ENCODE measurements at regions not wholly inside any gene's neighbourhood (a gene's known extent, or its start where the extent isn't known, plus 50 kb on each side); places are given as distances from the start of the nearest gene placed in this dataset.

DNA sequence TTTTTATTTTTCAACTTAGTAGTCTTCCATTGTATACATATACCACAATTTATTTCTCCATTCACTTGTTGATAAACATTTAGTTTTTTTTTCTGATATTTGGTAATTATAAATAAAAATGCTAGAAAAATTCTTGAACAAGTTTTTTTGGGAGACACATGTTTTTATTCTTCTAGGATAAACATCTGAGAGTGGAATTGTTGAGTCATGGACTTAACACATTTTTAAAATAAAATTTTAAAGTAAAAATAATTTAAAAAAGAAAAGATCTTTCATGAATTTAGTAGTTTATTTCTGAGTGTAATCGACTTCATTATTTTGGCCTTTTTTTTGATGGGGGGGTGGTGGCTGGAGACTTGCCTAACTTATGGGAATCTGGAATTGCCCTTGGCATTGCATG, 391.1 kb downstream of the KCNJ2 start:
- ATAC-seq (ENCODE audit: low FRiP score) (no peak), DNase-seq (no peak)
- Histone ChIP-seq H3K27ac (ENCODE audit: low read depth in 1 of 2, low read length in 2 of 2) (no peak overlapping the region), H3K9me3 (ENCODE audit: control insufficient read depth, low read length) (no peaks in the 10 kb centered on the region), H3K36me3 (ENCODE audit: control insufficient read depth in 1 of 2, insufficient read depth in 2 of 2, low read length in 1 of 2) (no peaks in the 10 kb centered on the region), H3K27me3 (ENCODE audit: control insufficient read depth in 1 of 2, insufficient read depth in 2 of 2, low read length in 1 of 2) (no peaks in the 10 kb centered on the region), H3K4me1 (ENCODE audit: control insufficient read depth in 1 of 2, insufficient read depth in 2 of 2, low read length in 2 of 2) (no peaks in the 10 kb centered on the region), H3K4me3 (ENCODE audit: low read length in 2 of 2) (no peak overlapping the region)
- intact Hi-C loops (cut with DNase I): no loop called here
- WGBS, 2 donors: 73 to 74% methylated on average over 1 of the region's 1 CpG

DNA sequence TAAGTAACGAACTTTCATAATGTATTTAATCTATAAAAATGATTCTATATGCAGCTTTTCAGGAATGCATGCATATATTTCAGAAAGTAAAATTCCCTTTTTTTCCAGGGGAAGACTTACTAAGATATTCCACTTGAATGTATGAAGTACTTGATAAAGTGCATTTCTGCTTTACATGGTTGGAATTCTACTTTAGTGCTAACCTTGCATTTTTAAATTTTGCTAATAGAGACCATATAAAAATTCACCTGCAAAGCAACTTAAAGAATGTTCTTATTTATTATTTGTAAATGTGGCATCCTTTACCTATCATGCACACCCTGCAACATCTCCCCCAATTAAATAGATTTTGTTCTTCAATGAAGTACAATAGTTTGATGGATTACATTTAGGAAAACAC, 392.8 kb downstream of the KCNJ2 start:
- intact Hi-C loops (cut with DNase I): no loop called here
- no peak overlapping the region for H3K4me3 ChIP-seq (ENCODE audit: low read length in 2 of 2)

DNA sequence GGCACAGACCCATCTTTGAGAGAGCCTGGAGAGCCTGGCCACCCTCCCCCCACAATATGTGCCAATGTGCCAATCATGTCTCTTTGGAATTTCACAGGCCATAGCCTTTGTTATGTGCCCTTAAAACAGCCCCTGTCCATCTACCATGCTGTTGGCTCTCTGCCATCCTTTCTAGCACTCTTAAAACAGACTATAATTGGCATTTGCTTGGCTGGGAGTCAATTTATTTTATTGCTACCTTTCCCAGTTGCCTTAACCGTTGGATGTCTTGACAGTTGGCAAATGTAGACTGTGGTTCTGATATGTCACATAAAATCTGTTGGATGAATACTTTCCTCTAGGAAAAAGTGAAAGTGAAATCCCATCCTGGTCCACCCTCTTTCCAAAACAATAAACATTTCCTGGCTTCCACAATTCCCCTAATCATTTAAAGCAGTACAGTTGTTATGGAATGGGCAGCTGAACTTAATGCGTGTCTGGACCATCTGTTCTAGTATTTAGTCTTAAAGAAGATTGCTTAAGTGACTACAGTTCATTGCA, 394.0 kb downstream of the KCNJ2 start:
- no peak for ATAC-seq (ENCODE audit: low FRiP score)
- no peaks in the 10 kb centered on the region for H3K4me1 ChIP-seq (ENCODE audit: control insufficient read depth in 1 of 2, insufficient read depth in 2 of 2, low read length in 2 of 2)
- H3K27me3 ChIP-seq (ENCODE audit: control insufficient read depth in 1 of 2, insufficient read depth in 2 of 2, low read length in 1 of 2): no peaks in the 10 kb centered on the region
- no peak for DNase-seq
- H3K27ac ChIP-seq (ENCODE audit: low read depth in 1 of 2, low read length in 2 of 2): no peak overlapping the region
- H3K9me3 ChIP-seq (ENCODE audit: control insufficient read depth, low read length): no peaks in the 10 kb centered on the region
- WGBS, 2 donors: 11 to 15% methylated on average over 2 of the region's 2 CpGs
- H3K4me3 ChIP-seq (ENCODE audit: low read length in 2 of 2): no peak overlapping the region
- no peaks in the 10 kb centered on the region for H3K36me3 ChIP-seq (ENCODE audit: control insufficient read depth in 1 of 2, insufficient read depth in 2 of 2, low read length in 1 of 2)
- intact Hi-C loops (cut with DNase I): no loop called here

More for the DNA sequence above, 392.8 kb downstream of the KCNJ2 start:
- Histone ChIP-seq H3K9me3 (ENCODE audit: control insufficient read depth, low read length) (no peaks in the 10 kb centered on the region), H3K4me1 (ENCODE audit: control insufficient read depth in 1 of 2, insufficient read depth in 2 of 2, low read length in 2 of 2) (no peaks in the 10 kb centered on the region), H3K27ac (ENCODE audit: low read depth in 1 of 2, low read length in 2 of 2) (no peak overlapping the region), H3K27me3 (ENCODE audit: control insufficient read depth in 1 of 2, insufficient read depth in 2 of 2, low read length in 1 of 2) (no peaks in the 10 kb centered on the region), H3K36me3 (ENCODE audit: control insufficient read depth in 1 of 2, insufficient read depth in 2 of 2, low read length in 1 of 2) (no peaks in the 10 kb centered on the region)
- ATAC-seq (ENCODE audit: low FRiP score) (no peak), DNase-seq (no peak)
- 81 to 88% methylated on average over 1 of the region's 1 CpG for WGBS, 2 donors

DNA sequence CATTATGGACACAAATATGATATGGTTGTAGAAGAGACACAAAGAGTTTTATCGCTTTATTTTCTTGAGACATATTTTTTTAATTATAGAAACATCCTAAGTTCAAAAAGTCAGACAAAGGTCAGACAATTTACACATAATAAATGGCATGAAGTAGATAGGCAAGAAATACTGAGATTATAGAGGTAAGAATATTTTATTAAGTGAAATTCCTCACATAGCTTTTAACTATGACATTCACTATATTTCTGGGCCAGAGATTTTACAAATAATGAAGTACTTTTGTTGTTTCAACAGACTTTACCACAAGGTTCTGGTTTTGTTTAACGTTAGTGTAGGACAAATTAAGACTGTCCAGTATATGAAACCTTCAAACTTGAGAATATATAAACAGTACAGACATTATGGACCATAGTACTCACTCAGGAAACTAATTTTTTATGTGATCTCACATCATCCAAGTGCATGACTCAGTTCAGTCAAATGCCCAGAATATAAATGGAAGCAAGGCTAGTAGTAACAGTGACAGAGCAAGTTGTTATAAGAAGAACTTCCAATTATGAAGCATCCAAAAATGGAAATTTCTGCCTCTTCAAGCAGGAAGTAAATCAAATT, 394.8 kb downstream of the KCNJ2 start:
- intact Hi-C loops (cut with DNase I): no loop called here
- H3K27ac ChIP-seq (ENCODE audit: low read depth in 1 of 2, low read length in 2 of 2): no peak overlapping the region
- H3K4me1 ChIP-seq (ENCODE audit: control insufficient read depth in 1 of 2, insufficient read depth in 2 of 2, low read length in 2 of 2): no peaks in the 10 kb centered on the region
- no peak for DNase-seq
- H3K9me3 ChIP-seq (ENCODE audit: control insufficient read depth, low read length): no peaks in the 10 kb centered on the region
- 18 to 23% methylated on average over 2 of the region's 2 CpGs for WGBS, 2 donors
- H3K4me3 ChIP-seq (ENCODE audit: low read length in 2 of 2): no peak overlapping the region
- no peaks in the 10 kb centered on the region for H3K27me3 ChIP-seq (ENCODE audit: control insufficient read depth in 1 of 2, insufficient read depth in 2 of 2, low read length in 1 of 2)
- H3K36me3 ChIP-seq (ENCODE audit: control insufficient read depth in 1 of 2, insufficient read depth in 2 of 2, low read length in 1 of 2): no peaks in the 10 kb centered on the region
- no peak for ATAC-seq (ENCODE audit: low FRiP score)

DNA sequence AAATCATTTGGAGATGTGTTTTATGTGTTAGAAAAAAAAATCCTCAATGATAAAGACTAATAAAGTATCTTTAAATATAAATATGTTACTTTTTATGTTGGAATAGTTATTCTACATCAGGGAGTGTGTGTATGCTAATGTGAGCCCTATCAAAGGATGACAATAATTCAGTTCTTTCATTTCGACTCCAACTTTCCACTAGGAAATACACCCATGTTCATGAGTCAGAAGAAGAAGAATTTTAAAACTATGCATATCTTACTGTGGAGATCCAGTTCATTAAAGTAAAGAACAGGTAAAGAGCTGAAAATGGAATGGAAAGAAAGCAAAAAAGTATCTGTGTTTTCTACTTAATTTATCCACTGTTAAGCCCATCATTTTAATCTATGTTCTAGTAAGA, 399.8 kb downstream of the KCNJ2 start:
- ATAC-seq (ENCODE audit: low FRiP score): no peak
- H3K27me3 ChIP-seq (ENCODE audit: control insufficient read depth in 1 of 2, insufficient read depth in 2 of 2, low read length in 1 of 2): no peaks in the 10 kb centered on the region
- no peak for DNase-seq
- H3K4me1 ChIP-seq (ENCODE audit: control insufficient read depth in 1 of 2, insufficient read depth in 2 of 2, low read length in 2 of 2): no peaks in the 10 kb centered on the region
- WGBS, 2 donors: 78% methylated on average over 1 of the region's 1 CpG
- H3K9me3 ChIP-seq (ENCODE audit: control insufficient read depth, low read length): no peaks in the 10 kb centered on the region
- no peak overlapping the region for H3K27ac ChIP-seq (ENCODE audit: low read depth in 1 of 2, low read length in 2 of 2)
- intact Hi-C loops (cut with DNase I): no loop called here
- H3K36me3 ChIP-seq (ENCODE audit: control insufficient read depth in 1 of 2, insufficient read depth in 2 of 2, low read length in 1 of 2): no peaks in the 10 kb centered on the region
- H3K4me3 ChIP-seq (ENCODE audit: low read length in 2 of 2): no peak overlapping the region

DNA sequence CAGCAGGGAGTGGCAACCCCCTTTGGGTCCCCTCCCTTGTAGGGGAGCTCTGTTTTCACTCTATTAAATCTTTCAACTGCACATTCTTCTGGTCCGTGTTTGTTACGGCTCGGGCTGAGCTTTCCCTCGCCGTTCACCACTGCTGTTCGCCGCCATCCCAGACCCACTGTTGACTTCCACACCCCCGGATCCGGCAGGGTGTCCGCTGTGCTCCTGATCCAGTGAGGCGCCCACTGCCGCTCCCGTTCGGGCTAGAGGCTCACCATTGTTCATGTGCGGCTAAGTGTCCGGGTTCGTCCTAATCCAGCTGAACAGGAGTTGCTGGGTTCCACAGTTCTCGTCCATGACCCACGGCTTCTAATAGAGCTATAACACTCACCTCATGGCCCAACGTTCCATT, 408.1 kb downstream of the KCNJ2 start:
- Histone ChIP-seq H3K27me3 (ENCODE audit: control insufficient read depth in 1 of 2, insufficient read depth in 2 of 2, low read length in 1 of 2) (no peaks in the 10 kb centered on the region), H3K4me3 (ENCODE audit: low read length in 2 of 2) (no peak overlapping the region), H3K4me1 (ENCODE audit: control insufficient read depth in 1 of 2, insufficient read depth in 2 of 2, low read length in 2 of 2) (no peaks in the 10 kb centered on the region), H3K36me3 (ENCODE audit: control insufficient read depth in 1 of 2, insufficient read depth in 2 of 2, low read length in 1 of 2) (no peaks in the 10 kb centered on the region), H3K27ac (ENCODE audit: low read depth in 1 of 2, low read length in 2 of 2) (no peak overlapping the region), H3K9me3 (ENCODE audit: control insufficient read depth, low read length) (no peaks in the 10 kb centered on the region)
- intact Hi-C loops (cut with DNase I): no loop called here
- DNase-seq (no peak), ATAC-seq (ENCODE audit: low FRiP score) (no peak)
- 81 to 83% methylated on average over 20 of the region's 20 CpGs for WGBS, 2 donors

DNA sequence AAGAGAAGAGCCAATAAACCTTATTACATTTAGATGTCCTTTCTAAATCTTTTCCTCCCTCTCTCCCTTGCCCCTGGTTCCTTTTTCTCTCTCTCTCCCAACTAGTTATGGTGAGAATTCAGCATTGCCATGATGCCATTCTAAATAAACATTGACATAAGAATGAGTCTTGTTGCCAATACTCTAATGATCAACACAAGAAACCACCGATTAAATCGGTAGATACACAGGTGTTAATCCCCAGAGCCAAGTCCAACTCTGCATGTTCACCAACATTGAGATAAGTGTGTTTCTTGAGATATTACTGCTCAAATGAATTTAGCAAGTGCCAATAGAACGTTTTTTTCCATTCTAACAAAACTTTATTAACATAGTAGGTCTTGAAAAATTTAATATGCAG, 412.1 kb downstream of the KCNJ2 start:
- Histone ChIP-seq H3K4me1 (ENCODE audit: control insufficient read depth in 1 of 2, insufficient read depth in 2 of 2, low read length in 2 of 2) (no peaks in the 10 kb centered on the region), H3K27ac (ENCODE audit: low read depth in 1 of 2, low read length in 2 of 2) (no peak overlapping the region), H3K9me3 (ENCODE audit: control insufficient read depth, low read length) (no peaks in the 10 kb centered on the region), H3K27me3 (ENCODE audit: control insufficient read depth in 1 of 2, insufficient read depth in 2 of 2, low read length in 1 of 2) (no peaks in the 10 kb centered on the region), H3K36me3 (ENCODE audit: control insufficient read depth in 1 of 2, insufficient read depth in 2 of 2, low read length in 1 of 2) (no peaks in the 10 kb centered on the region), H3K4me3 (ENCODE audit: low read length in 2 of 2) (no peak overlapping the region)
- WGBS, 2 donors: 71 to 76% methylated on average over 3 of the region's 3 CpGs
- ATAC-seq (ENCODE audit: low FRiP score): no peak
- intact Hi-C loops (cut with DNase I): no loop called here
- no peak for DNase-seq

DNA sequence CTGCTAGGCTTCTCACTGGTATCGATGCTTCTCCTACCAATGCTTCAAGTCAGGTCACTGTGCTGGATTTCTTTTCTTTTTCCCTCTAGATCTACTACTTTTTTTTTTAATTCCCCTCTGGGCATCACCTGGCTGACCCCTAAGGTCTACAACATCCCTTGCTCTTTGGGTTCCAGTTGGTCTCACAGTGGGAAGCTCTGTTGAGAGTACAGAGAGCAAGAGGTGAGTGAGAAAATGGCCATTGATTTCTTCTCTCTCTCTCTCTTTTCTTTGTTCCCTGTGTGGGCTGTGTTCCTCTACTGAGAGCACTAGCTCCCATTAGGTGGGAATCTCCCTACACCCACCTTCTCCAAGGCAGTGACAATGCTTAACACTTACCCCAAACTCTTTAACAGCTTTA, 413.4 kb downstream of the KCNJ2 start:
- H3K4me1 ChIP-seq (ENCODE audit: control insufficient read depth in 1 of 2, insufficient read depth in 2 of 2, low read length in 2 of 2): no peaks in the 10 kb centered on the region
- H3K36me3 ChIP-seq (ENCODE audit: control insufficient read depth in 1 of 2, insufficient read depth in 2 of 2, low read length in 1 of 2): no peaks in the 10 kb centered on the region
- no peak overlapping the region for H3K4me3 ChIP-seq (ENCODE audit: low read length in 2 of 2)
- no peak for ATAC-seq (ENCODE audit: low FRiP score)
- no peak for DNase-seq
- no peak overlapping the region for H3K27ac ChIP-seq (ENCODE audit: low read depth in 1 of 2, low read length in 2 of 2)
- WGBS, 2 donors: 0 to 76% methylated on average over 1 of the region's 1 CpG
- no peaks in the 10 kb centered on the region for H3K9me3 ChIP-seq (ENCODE audit: control insufficient read depth, low read length)
- intact Hi-C loops (cut with DNase I): no loop called here
- no peaks in the 10 kb centered on the region for H3K27me3 ChIP-seq (ENCODE audit: control insufficient read depth in 1 of 2, insufficient read depth in 2 of 2, low read length in 1 of 2)

DNA sequence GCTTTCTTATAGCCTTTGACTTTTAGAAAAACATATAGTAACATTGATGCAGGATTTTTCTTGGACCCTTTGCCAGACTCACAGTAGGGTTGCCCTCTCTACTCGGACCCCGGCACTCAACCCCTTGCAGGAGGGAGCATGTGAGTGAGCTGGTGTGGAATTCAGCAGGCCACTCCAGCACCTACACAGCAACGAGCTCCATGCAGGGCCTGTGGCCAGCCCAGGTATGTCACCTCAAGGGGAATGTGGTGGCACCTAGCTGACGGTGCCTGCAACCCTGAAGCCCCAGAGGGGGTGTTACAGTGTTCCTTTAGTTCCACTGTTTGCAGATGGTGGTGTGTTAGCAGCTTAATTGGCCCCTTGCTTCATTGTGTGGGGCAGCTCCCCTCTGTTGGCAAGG, 414.9 kb downstream of the KCNJ2 start:
- intact Hi-C loops (cut with DNase I): no loop called here
- Histone ChIP-seq H3K27ac (ENCODE audit: low read depth in 1 of 2, low read length in 2 of 2) (no peak overlapping the region), H3K27me3 (ENCODE audit: control insufficient read depth in 1 of 2, insufficient read depth in 2 of 2, low read length in 1 of 2) (no peaks in the 10 kb centered on the region), H3K9me3 (ENCODE audit: control insufficient read depth, low read length) (no peaks in the 10 kb centered on the region), H3K4me1 (ENCODE audit: control insufficient read depth in 1 of 2, insufficient read depth in 2 of 2, low read length in 2 of 2) (no peaks in the 10 kb centered on the region), H3K36me3 (ENCODE audit: control insufficient read depth in 1 of 2, insufficient read depth in 2 of 2, low read length in 1 of 2) (no peaks in the 10 kb centered on the region), H3K4me3 (ENCODE audit: low read length in 2 of 2) (no peak overlapping the region)
- ATAC-seq (ENCODE audit: low FRiP score) (no peak), DNase-seq (no peak)
- 56 to 90% methylated on average over 4 of the region's 4 CpGs for WGBS, 2 donors
